OCI-LY1 (cell line): ENCODE measurements at regions not wholly inside any gene's neighbourhood (a gene's known extent, or its start where the extent isn't known, plus 50 kb on each side); places are given as distances from the start of the nearest gene placed in this dataset.
"Not testable (repeated sequence)": the region's sequence is repeated elsewhere in the genome, so short reads cannot be mapped to it uniquely, and the experiment has no call there.

Experiments
- H2AFZ ChIP-seq: fragments of 200-600 bp; sonication (generic), shearing (Covaris generic); 2 replicates; pipeline ENCODE4 v1.6.0; 2014; ENCODE audit warnings: antibody characterized with exemption, mild to moderate bottlenecking, low read length
- H3F3A ChIP-seq: fragments of 200-600 bp; sonication (generic), shearing (Covaris generic); 2 replicates; pipeline ENCODE4 v1.6.0; 2014; ENCODE audit warnings: mild to moderate bottlenecking, antibody characterized with exemption, low read length, moderate library complexity; ENCODE audit not compliant: insufficient read depth
- H3K27ac ChIP-seq: fragments of 200-600 bp; sonication (generic); 2 replicates; pipeline ENCODE4 v1.5.1; 2014; ENCODE audit warnings: low read length, mixed run types, mild to moderate bottlenecking, low read depth; ENCODE audit not compliant: poor library complexity, severe bottlenecking
- H3K27me3 ChIP-seq: fragments of 200-600 bp; sonication (generic); 2 replicates; pipeline ENCODE4 v1.6.0; 2014; ENCODE audit warnings: antibody characterized with exemption, mild to moderate bottlenecking, low read length, moderate library complexity; ENCODE audit not compliant: insufficient read depth
- H3K36me3 ChIP-seq: fragments of 200-600 bp; sonication (generic); 2 replicates; pipeline ENCODE4 v1.6.1; 2014; ENCODE audit warnings: mild to moderate bottlenecking, antibody characterized with exemption, low read length, moderate library complexity, mixed read lengths; ENCODE audit not compliant: insufficient read depth
- H3K4me1 ChIP-seq: fragments of 200-600 bp; sonication (generic); 2 replicates; pipeline ENCODE4 v1.5.1; 2014; ENCODE audit warnings: mild to moderate bottlenecking, low read length, moderate library complexity; ENCODE audit not compliant: insufficient read depth, severe bottlenecking
- H3K4me2 ChIP-seq: fragments of 200-600 bp; sonication (generic), shearing (Covaris generic); 2 replicates; pipeline ENCODE4 v1.6.1; 2014; ENCODE audit warnings: low read length
- H3K4me3 ChIP-seq: fragments of 200-600 bp; sonication (generic); 2 replicates; pipeline ENCODE4 v1.5.1; 2014; ENCODE audit warnings: low read length, low read depth, mild to moderate bottlenecking, mixed read lengths; ENCODE audit not compliant: poor library complexity, severe bottlenecking
- H3K79me2 ChIP-seq: fragments of 200-600 bp; shearing (Covaris generic); 2 replicates; pipeline ENCODE4 v1.6.1; 2016; ENCODE audit warnings: mixed run types, low read length, mixed read lengths; ENCODE audit not compliant: insufficient read depth
- H3K9ac ChIP-seq: fragments of 200-600 bp; sonication (generic), shearing (Covaris generic); 2 replicates; pipeline ENCODE4 v1.6.1; 2014; ENCODE audit warnings: mild to moderate bottlenecking, low read length, mixed read lengths
- H3K9me2 ChIP-seq: fragments of 200-600 bp; sonication (generic), shearing (Covaris generic); 2 replicates; pipeline ENCODE4 v1.6.1; 2014; ENCODE audit warnings: low read depth, mild to moderate bottlenecking, low read length, mixed read lengths
- H3K9me3 ChIP-seq: fragments of 200-600 bp; shearing (Covaris generic); 2 replicates; pipeline ENCODE4 v1.6.1; 2014; ENCODE audit warnings: low read length, mixed read lengths
- H4K20me1 ChIP-seq: fragments of 200-600 bp; sonication (generic), shearing (Covaris generic); 2 replicates; pipeline ENCODE4 v1.6.0; 2016; ENCODE audit warnings: mild to moderate bottlenecking, low read length; ENCODE audit not compliant: insufficient read depth
- CTCF ChIP-seq: fragments of 200-600 bp; sonication (generic), shearing (Covaris generic); IDR thresholded peaks from 2 replicates; pipeline ENCODE4 v1.5.1; 2017; ENCODE audit warnings: mild to moderate bottlenecking, antibody characterized with exemption, low read length, moderate library complexity, mixed read lengths

GRCh38 chr9:42461436-42461835 is 278.0 kb downstream of the SPATA31A6 start:
- not testable (repeated sequence) for H3K79me2 ChIP-seq, H4K20me1 ChIP-seq, H3K4me2 ChIP-seq, H3F3A ChIP-seq, H3K9ac ChIP-seq, H3K9me2 ChIP-seq, H3K36me3 ChIP-seq, H3K4me3 ChIP-seq, H3K9me3 ChIP-seq, H3K4me1 ChIP-seq, H3K27me3 ChIP-seq, H3K27ac ChIP-seq, H2AFZ ChIP-seq

- not testable (repeated sequence) for H3K79me2 ChIP-seq, H3K4me3 ChIP-seq, H2AFZ ChIP-seq, H3K36me3 ChIP-seq, H3K9me2 ChIP-seq, H3K4me2 ChIP-seq, H3F3A ChIP-seq, H3K9ac ChIP-seq, H3K27ac ChIP-seq, H3K27me3 ChIP-seq, H4K20me1 ChIP-seq, H3K9me3 ChIP-seq, H3K4me1 ChIP-seq
Observed at GRCh38 chr9:42461863-42462262, 278.4 kb downstream of the SPATA31A6 start.

- H2AFZ ChIP-seq, H3F3A ChIP-seq, H3K9me2 ChIP-seq, H3K9me3 ChIP-seq, H3K4me3 ChIP-seq, H3K9ac ChIP-seq, H3K36me3 ChIP-seq, H3K4me2 ChIP-seq, H3K79me2 ChIP-seq, H3K4me1 ChIP-seq, H3K27ac ChIP-seq, H3K27me3 ChIP-seq, H4K20me1 ChIP-seq: not testable (repeated sequence)
Observed at GRCh38 chr9:42463981-42464380, 280.5 kb downstream of the SPATA31A6 start.

- H3K9ac ChIP-seq, H3K27ac ChIP-seq, H4K20me1 ChIP-seq, H3K4me2 ChIP-seq, H2AFZ ChIP-seq, H3K4me1 ChIP-seq, H3K79me2 ChIP-seq, H3K36me3 ChIP-seq, H3K9me2 ChIP-seq, H3F3A ChIP-seq, H3K27me3 ChIP-seq, H3K9me3 ChIP-seq, H3K4me3 ChIP-seq: not testable (repeated sequence)
- peak; percentile 27; the same call in 1 of the 2 replicates for TF ChIP-seq CTCF
Observed at GRCh38 chr9:42470577-42470976, 287.1 kb downstream of the SPATA31A6 start.

- not testable (repeated sequence) for H2AFZ ChIP-seq, H4K20me1 ChIP-seq, H3F3A ChIP-seq, H3K9ac ChIP-seq, H3K4me1 ChIP-seq, H3K4me3 ChIP-seq, H3K9me3 ChIP-seq, H3K79me2 ChIP-seq, H3K9me2 ChIP-seq, H3K27me3 ChIP-seq, H3K36me3 ChIP-seq, H3K27ac ChIP-seq, H3K4me2 ChIP-seq
Observed at GRCh38 chr9:42490989-42491388, 307.5 kb downstream of the SPATA31A6 start.

GRCh38 chr9:42502620-42503264 is 319.3 kb downstream of the SPATA31A6 start:
- not testable (repeated sequence) for H3K79me2 ChIP-seq, H4K20me1 ChIP-seq, H3K4me1 ChIP-seq, H3K27ac ChIP-seq, H3K4me3 ChIP-seq, H3K9ac ChIP-seq, H3F3A ChIP-seq, H3K27me3 ChIP-seq, H3K9me3 ChIP-seq, H3K9me2 ChIP-seq, H3K36me3 ChIP-seq, H2AFZ ChIP-seq, H3K4me2 ChIP-seq

- H3K4me2 ChIP-seq, H3K9me3 ChIP-seq, H3K9ac ChIP-seq, H3F3A ChIP-seq, H3K9me2 ChIP-seq, H2AFZ ChIP-seq, H3K4me3 ChIP-seq, H3K36me3 ChIP-seq, H3K27me3 ChIP-seq, H4K20me1 ChIP-seq, H3K27ac ChIP-seq, H3K4me1 ChIP-seq, H3K79me2 ChIP-seq: not testable (repeated sequence)
Observed at GRCh38 chr9:42508111-42508510, 324.7 kb downstream of the SPATA31A6 start.
